Stimulated activated naive CD4-positive, alpha-beta T cell (primary cell): ENCODE measurements at regions not wholly inside any gene's neighbourhood (a gene's known extent, or its start where the extent isn't known, plus 50 kb on each side); places are given as distances from the start of the nearest gene placed in this dataset.

ENCODE experiments used
- DNase-seq, 6 experiments: peaks; one replicate each; lab custom pipeline; 2025; lab: John Stamatoyannopoulos, UW

DNA sequence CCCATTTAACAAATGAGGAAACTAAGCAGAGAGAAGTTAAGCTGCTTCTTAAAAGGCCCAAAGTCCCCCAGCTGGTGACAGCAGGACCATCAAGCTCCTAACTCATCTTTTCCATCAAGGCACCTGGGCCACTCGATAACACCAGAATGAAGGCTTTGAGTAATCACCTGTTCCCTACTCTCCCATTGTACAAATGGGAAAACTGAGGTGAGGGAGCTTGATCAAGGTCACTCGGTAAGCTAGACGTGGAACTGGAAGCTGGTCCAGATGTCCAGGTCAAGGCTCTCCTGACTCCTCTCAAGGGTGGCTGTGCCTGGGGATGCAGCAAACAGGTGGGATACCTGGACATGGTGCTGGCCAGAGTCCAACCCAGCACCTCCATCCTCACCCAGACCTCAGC is 90.6 kb upstream of the SHB start:
- no peak for DNase-seq

DNA sequence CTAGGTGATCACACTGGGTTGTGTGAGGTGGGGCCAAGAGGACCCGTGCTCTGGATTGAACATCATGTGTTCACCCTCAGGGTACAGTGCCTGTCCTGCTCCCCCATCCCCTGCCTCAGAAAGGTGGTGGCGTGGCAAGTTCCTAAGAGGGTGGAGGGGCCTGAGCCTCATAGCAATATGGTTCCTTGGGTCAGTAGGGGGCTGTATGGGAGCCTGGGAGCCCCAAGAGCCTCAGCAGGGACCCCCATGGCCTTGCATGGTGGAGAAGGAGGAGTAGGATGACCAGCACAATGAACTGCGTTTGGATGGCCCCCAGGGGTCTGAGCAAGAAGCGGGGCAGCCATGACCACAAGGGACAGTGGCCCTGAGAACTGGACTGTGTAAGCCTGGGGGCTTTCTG is 89.6 kb upstream of the SHB start:
- no peak for DNase-seq

DNA sequence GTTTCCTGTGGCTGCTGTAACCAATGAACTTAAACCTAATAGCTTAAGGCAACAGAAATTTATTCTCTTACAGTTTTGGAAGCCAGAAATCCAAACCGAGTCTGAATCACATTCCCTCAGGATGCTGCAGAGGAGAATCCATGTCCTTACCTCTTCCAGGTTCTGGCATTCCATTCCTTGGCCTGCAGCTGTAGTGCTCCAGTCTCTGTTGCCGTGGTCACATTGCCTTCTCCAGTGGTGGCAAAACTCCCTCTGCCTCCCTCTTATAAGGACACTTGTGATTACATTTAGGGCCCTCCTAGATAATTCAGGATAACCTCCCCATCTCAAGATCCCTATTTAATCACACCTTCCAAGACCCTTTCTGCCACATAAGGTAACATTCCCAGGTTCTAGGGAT is 88.7 kb upstream of the SHB start:
- no peak for DNase-seq

DNA sequence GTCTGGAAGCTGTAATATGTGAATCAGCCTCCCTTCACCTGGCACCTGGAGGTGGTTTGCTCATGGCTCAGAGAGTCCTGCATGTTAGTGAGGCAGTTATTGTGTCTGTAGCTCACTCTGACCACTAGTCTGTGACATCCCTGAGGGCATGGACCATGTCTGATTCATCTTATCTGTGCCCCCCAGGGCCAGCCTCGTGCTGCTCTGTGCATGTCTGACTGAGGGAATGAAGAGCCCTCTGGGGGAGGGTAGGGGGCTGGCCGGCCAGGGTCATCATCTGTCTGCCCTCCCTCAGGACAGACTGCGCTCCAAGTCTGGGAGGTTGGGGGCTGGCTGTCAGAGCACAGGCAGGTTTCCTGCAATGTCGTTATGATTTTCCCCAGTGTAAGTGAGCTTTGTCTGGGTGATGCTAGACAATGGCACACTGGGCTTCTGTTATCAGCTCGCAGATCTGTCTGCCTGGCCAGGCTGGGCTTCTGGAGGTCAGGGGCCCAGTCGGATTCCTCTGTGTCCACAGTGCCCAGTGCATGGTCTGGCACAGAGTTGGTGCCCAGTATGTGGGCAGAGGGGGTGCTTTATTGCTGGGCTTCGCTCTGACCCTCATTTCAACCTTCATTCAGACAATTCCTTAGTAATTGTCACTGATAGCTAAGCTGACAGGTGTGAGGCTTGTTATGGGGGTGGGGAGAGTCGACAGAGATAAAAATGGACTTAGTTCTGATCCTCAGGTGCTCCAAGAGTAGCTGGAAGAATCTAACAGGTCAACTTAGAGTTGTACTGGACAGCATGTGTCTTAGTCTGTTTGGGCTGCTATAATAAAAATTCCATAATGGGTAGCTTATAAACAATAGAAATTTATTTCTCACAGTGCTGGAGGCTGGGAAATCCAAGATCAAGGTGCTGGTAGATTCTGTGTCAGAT is 85.7 kb upstream of the SHB start:
- DNase-seq: no peak

DNA sequence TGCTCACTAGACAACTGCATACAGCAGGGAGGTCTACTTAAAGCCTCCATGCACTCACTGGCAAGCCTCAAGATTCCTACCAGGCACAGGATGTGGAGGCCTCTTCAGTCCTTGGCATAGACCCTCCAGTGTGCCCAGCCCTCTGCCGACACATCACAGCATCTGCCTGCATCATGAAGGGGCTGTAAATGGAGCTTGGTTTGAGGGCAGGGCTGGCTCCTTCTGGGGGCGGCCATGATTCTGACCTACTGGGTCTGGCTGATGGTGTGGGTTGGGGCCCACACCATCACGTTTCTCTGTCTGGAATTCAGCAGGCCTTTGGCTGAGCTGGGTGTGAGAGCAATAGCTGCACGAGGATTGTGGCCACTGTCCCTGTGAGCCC is 84.9 kb upstream of the SHB start:
- no peak for DNase-seq

DNA sequence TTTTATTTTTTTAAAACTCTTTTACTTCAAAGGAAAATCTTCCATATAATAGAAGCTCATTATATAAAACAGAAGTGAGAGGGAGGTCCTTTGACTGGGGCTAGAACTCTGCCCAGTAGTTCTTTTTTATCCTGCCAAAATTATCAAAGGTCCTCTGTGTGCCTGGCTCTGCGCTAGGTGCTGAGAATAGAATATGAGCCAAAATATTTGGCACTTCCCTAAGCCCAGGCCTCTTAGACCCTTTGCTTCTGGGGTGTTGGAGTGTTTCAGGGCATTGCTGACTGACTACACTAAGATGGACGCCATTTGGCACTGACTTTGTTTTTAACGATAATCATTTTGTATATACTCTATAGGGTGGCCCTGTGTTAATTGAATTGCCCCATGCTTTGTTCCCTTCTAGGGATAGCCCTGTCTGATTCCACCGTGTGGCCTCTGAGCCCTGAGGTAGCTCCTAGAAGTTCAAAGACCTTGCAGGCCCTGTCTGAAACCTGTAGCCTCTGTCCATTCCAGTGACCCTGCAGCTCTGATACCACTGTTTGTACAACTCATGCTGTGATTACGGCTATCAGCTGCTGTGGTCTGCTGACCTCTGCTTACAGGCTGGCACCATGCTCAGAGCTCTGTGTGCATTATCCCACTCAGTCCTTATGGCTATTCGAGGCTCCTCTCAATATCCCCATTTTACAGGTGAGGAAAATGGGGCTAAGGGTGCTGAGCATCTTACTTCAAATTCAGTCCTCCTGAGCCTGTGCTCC is 84.3 kb upstream of the SHB start:
- no peak for DNase-seq

DNA sequence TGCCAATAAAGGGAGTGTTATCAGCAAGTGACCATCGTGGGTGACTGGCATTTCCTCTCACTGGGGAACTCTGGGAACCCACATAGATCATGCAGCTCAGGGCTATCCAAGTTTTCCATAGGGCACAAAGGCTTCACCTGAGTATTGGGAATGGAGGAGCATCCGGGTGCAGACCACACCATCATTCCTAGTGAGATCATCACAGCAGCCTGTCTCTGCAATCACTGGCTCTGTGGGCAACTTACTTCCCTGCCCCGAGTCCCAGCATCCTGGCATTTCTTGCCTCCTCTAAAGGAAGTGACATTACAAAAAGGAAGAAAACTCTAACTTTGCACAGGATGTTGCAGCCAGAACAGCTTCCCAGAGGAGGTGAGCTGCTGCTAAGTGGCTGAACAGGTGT is 80.6 kb upstream of the SHB start:
- DNase-seq: no peak

DNA sequence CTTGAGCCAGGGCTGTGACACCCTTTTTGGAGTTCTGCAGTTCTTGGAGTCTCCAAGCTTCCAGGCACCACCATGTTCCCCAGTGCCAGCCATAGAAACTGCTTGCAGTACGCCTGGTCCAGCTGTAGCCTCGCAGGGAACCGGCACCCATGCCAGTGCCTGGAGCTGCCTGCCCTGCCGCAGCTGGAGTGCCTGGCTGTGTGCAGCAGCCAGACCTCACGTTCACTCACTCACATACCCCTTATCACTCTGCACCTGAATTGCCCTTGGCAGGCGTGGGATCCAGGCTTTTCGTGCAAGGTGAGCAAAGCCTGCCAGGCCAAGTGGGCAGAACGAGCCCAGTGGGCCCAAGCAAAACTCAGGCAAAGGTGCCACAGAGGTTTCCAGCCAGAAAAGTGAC is 77.8 kb upstream of the SHB start:
- DNase-seq: no peak

DNA sequence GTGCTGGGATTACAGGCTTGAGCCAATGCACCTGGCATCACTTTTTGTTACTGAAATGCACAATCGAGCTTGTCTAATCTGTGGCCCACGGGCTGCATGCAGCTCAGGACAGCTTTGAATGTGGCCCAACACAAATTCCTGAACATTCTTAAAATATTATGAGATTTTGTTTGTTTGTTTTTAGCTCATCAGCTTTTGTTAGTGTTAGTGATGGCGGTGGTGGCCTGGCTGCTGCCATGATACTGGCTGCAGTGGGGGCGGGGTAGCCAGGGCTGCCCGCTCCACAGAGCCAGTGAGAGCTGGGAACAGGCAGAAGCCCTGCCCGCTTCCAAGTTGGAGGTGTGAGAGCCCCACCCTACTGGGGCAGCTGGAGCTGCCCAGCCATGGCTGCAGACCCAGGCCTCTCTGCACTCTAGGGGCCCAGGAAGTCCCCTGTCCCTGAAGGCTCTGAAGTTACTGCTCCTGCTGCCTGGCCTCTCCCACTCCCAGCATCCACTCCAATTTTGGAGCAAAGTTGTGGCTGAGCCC is 76.6 kb upstream of the SHB start:
- DNase-seq: no peak

DNA sequence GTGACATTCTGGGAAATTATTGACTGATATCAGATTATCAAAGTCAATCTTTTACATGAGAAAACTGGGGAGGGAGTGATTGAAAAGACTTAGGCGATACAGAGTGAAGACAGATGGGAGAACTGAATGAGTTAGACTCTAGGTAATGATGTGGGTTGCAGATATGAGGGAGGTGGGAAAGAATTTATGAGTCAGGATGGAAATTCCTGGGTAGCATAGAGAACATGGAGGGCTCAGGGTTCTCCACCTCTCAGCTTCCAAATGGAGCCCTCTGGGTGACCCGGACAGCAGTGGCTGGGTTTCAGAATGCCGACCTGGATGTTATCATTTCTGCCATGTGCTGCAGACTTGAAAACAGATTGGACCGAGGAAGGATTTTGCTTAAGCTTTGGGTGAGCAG is 75.4 kb upstream of the SHB start:
- DNase-seq: no peak

DNA sequence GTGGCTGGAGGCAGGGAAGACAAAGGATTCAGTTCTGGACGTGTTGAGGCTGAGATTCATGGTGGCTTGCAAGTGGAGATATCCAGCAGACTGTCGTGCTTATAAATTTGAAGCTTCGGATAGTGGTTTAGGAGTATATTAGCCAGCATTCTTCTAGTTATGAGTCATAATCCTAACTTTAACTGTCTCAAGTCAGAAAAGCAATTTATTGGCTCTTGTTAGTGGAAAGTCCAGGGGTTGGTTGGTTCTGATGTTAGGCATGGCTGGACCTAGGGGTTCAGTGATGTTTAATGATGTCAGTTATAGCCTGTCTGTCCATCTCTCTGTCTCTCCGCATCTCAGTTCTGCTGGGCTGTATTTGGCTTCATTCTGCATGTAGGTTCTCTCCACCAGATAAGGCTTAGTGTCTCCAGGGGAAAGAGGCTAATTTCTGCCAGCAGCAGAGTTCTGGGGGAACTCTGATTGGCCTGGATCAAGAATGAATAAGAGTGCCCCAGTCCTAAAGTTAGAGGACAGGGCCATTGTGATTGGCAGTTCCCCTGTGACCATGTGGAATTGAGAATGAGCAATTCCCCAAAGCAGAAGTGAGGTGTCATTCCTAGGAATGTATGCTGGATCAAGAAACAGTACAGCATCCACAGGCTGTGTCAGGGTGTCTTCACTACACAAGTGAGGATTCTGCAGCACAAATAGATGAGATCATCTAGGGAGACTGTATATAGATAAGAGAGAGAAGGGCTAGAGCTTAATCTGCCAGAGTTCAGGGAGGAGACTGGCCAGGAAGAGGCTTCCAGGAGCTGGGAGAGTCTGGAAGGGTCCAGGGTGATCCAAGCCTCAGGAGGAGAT is 72.9 kb upstream of the SHB start:
- DNase-seq: no peak

DNA sequence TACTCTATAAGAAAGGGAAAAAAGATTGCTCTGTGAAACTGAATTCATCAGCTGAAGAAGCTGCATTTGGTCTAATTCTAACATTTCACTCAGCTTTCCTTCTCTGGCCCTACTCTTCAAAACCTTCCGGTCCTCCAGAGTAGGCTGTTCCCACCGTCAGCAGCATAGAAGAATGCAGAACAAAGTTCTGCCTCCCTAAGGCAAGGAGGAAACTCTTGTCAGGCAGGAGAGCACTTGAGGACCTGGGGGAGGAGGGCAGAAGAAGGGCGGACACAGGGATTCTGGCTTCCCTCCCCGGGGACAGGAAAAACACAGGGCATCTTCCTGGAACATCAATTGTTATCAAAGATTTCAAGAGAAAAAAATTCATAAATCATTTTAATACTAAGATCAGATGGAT is 69.2 kb upstream of the SHB start:
- no peak for DNase-seq

DNA sequence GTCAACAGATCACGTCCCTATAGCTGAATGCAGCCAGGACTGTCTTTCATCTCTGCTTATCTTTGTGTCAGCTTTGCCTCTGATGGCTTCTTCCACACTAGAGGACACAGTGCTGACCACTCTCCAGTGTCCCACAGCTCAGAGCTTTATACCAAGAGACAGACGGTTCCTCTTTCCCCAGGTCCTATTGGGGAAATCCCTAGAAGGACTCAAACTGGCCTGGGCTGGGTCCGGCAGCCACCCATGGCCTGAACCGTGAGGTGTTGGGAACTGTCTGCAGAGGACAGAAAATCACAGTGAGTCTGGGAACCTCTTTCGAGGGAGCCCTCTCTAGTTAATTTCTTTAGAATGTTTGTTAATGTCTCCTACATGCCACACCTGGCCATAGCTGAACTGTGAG is 68.3 kb upstream of the SHB start:
- DNase-seq: no peak

DNA sequence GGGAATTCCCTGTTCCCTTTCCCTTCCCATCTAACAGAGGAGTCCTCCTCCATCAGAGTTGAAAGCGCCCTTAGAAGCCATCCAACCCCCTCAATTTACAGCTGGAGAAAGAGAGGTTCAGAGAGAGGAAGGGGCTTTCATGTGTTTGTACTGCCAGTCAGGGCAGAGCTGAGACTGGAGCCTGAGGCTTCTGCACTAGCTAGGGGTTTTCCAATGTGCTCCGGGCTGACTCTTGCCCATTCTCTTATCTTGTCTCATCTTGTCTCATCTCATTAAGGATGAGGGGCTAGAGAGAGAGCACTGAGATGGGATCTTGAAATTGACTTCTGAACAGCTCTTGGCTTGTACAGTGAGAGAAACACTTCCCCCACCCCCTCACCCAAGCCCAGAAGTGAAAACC is 67.4 kb upstream of the SHB start:
- DNase-seq: no peak

DNA sequence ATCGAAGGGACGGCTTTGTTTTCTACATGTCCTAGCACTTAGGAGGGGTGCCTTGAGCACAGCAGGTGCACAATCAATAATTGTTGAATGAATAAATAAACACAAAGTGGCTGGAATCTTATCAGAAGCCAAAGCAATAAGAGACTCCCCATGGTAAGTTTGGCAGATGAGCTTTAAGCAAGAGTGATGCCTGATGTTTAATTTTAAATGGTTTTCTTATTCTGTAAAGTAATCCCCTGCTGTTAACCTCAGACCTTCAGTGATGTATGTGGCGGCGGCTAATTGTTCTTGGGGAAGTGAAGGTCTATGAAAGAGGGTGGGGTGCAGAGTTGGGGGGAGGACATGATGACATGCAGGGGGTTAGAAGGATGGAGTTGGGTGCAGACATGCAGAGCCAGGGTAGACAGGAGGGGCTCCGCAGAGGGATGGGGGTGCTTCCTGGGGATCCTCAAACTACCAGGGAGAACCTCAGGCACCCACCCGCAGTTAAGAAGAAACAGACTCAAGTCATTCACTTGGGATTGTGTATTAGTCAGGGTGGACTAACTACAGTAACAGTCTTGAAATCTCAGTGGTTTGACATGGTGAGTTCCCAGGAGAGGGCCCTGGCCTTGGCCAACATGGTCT is 65.7 kb upstream of the SHB start:
- no peak for DNase-seq

DNA sequence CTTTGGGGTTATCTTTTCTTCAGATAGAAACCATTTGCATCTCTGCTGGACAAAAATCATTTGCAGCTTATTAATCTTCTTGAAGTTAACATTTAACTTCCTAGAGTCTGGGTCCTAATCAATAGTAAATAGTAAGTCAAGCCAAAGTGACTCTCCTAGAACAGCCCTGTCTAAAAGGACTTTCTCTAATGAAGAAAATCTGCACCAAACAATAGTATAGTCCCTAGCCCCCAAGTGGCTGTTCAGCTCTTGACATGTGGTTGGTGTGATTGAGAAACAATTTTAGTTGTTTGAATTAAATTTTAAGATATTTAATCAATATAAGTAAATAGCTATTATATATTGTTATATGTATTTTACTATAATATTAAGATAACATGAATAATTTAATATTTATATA is 64.6 kb upstream of the SHB start:
- no peak for DNase-seq

DNA sequence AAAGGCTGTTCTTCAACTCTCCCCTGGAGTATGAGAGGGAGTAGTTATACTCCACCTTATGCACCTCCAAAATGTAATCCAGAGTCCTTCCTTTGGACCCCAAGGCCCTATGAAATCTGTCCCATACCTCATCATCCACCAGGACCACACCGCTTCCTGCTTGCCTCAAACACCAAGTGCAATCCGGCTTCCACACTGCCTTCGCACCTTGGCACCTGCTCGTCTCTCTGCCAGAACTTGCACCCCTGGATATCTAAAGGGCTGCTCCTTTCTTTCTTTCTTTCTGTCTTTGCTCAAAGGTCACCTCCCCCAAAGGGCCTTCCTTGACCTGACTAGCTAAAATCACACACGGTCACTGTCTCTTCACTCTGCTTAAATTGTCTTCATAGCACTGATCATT is 63.9 kb upstream of the SHB start:
- DNase-seq: no peak

DNA sequence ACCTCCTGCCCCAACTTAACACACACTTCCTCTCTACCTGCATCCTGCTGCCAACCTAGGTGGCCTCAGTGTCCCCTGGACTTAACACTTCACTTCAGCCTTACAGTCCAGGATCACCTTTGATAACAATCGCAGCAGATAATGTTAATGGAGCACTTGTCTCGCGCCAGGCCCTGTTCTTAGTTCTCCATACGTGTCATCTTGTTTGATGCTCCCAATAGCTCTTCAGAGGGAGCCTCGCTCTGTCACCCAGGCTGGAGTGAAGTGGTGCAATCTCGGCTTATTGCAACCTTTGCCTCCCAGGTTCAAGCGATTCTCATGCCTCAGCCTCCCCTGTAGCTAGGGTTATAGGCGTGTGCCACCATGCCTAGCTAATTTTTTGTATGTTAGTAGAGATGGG is 62.7 kb upstream of the SHB start:
- DNase-seq: no peak

DNA sequence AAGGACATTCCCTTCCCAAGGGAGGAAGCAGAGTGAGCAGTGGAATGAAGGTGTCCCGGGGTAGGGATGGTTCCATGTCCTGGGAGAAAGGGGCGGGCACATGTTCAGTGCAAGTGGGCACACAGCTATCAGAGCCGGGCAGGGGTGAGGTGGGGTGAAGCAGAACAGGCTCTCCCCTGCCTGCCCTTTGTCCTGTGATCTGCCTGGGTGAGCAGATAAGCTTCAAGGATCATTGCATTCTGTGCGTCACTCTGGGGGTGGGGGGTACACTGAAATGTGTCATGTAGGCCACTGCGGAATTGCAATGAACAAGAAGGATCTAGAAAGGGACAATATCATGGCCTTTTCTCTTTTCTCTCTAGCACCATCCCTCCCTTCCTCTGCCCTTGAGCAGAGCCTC is 61.7 kb upstream of the SHB start:
- DNase-seq: no peak

DNA sequence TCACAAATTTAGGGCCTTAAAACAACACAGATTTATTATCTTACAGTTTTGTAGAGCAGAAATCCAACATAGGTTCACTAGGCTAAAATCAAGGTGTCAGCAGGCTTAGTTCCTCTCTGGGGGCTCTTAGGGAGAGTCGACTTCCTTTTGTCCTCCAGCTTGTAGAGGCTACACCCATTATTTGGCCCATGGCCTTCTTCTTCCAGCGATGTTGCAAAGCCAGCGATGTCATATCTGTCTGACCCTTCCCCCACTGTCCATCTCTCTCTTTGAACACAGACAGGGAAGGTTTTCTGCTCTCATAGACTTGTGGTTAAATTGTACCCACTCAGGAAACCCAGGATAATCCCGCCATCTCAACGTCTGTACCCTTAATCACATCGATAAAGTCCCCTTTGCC is 60.3 kb upstream of the SHB start:
- DNase-seq: no peak

DNA sequence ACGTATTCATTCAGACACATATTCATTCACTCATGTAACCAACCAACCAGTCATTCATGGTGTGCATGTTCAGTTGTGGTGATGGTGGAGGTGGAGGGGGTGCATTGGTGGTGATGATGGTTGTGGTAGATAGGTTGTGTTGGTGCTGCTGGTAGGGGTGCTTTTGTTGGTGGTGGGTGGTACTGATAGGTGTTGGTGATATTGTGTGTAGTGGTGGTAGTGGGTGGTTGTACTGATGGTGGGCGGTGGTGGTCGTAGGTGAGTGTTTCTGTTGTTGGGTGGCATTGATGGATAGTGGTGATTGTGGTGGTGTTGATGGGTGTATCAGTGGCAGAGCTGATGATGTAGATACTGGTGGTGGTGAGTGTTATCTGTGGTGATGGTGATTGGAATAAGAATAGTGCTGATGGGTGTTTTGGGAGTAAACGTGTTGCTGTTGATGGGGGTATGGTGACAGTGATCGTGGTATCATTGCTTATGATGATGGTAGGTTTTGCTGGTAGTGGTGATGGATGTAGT is 59.8 kb upstream of the SHB start:
- DNase-seq: no peak
